ENCODE measurements at regions not wholly inside any gene's neighbourhood (a gene's known extent, or its start where the extent isn't known, plus 50 kb on each side); places are given as distances from the start of the nearest gene placed in this dataset.
"Not testable (repeated sequence)": the region's sequence is repeated elsewhere in the genome, so short reads cannot be mapped to it uniquely, and the experiment has no call there.

DNA sequence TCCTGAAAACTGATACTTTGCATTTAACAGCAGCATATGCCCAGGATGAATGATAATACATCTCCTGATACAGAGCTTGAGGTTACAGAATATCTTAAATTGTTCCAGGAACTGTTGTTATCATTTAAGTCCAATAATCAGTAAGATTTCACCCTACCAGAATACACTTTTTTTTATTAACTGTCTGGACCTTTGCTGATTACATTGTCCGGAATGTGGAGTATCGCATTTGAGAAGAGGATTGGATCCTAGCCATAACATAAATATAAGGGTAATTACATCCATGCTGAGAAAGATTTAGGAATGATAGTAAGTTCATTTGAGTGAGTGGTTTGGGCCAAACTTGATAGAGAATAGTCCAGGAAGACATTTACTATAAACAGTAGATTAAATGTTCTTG, 112.2 kb upstream of the FBXO28 start:
- not testable (repeated sequence) for H3K4me3 ChIP-seq
- 92 to 93% methylated on average over 2 of the region's 2 CpGs for WGBS, 2 donors

DNA sequence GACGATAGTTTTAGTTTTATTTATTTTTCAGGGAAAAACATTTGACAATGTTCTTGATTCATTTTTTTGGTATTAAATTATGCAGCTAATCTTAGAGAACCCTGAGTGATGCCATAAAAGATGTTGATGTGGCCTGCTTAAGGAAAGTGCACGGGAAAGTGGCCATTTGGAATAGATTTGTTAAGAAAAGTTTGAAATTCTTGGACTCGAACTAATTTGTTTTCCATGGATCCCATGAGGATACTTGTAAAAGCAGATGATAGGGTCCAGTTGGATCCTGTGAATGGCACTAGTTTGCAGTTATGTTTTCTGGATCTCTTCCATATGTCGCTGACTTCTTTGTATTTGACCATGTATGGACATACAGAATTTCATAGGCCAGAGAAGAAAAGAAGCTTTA, 114.2 kb upstream of the FBXO28 start:
- H3K4me1 ChIP-seq; H3K36me3 ChIP-seq (ENCODE audit: low read depth, missing control alignments); H3K4me3 ChIP-seq; DNase-seq; intact Hi-C loops (cut with DNase I; ENCODE audit: low total_unique reads); H3K9me3 ChIP-seq; H3K27me3 ChIP-seq: not testable (repeated sequence)
- WGBS, 2 donors, result 61 to 63% methylated on average over 4 of the region's 4 CpGs
- H3K27ac ChIP-seq, result peak overlapping the region in 1 of 2 donors; percentile 26

More for the DNA sequence above, 112.2 kb upstream of the FBXO28 start:
- H3K36me3 ChIP-seq (ENCODE audit: low read depth, missing control alignments); H3K9me3 ChIP-seq; H3K27me3 ChIP-seq; H3K27ac ChIP-seq; intact Hi-C loops (cut with DNase I; ENCODE audit: low total_unique reads); DNase-seq; H3K4me1 ChIP-seq: not testable (repeated sequence)

GRCh38 chr1:223998676-223999455, 115.0 kb upstream of the FBXO28 start:
- H3K9me3 ChIP-seq; H3K4me1 ChIP-seq; intact Hi-C loops (cut with DNase I; ENCODE audit: low total_unique reads); H3K4me3 ChIP-seq; H3K27me3 ChIP-seq; H3K36me3 ChIP-seq (ENCODE audit: low read depth, missing control alignments); DNase-seq: not testable (repeated sequence)
- H3K27ac ChIP-seq, result peak overlapping the region in 1 of 2 donors; percentile 26
- WGBS, 2 donors, result 50 to 58% methylated on average over 3 to 4 of the region's 4 CpGs

DNA sequence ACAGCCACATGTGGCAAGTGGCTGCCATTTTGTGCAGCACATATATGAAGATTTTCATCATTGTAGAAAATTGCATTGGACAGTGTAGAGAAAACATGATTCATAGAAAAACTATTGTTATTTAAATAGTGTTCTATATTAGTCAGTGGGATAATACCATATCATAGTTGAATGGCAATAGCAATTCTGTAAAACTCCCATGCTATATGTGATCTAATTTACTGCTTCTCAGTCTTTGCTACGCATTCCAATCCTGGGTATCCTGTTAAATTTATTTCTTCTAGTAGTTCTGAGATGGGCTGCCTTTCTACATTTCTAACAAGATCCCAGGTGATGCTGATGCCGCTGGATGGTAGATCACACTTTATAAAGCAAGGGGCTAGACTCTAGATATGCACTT, 117.5 kb upstream of the FBXO28 start:
- H3K27ac ChIP-seq; H3K36me3 ChIP-seq (ENCODE audit: low read depth, missing control alignments); H3K4me1 ChIP-seq; H3K4me3 ChIP-seq; H3K9me3 ChIP-seq; H3K27me3 ChIP-seq; DNase-seq; intact Hi-C loops (cut with DNase I; ENCODE audit: low total_unique reads): not testable (repeated sequence)
- 98 to 100% methylated on average over 2 of the region's 2 CpGs for WGBS, 2 donors

GRCh38 chr1:223992456-223993246, 121.3 kb upstream of the FBXO28 start:
- not testable (repeated sequence) for H3K27me3 ChIP-seq, H3K4me1 ChIP-seq
- TF ChIP-seq POLR2A (IDR thresholded peaks at IDR 0.05), result peak; percentile 55
- TF ChIP-seq CTCF (IDR thresholded peaks at IDR 0.05), result peak in 2 of 3 experiments; percentile 1 to 42

DNA sequence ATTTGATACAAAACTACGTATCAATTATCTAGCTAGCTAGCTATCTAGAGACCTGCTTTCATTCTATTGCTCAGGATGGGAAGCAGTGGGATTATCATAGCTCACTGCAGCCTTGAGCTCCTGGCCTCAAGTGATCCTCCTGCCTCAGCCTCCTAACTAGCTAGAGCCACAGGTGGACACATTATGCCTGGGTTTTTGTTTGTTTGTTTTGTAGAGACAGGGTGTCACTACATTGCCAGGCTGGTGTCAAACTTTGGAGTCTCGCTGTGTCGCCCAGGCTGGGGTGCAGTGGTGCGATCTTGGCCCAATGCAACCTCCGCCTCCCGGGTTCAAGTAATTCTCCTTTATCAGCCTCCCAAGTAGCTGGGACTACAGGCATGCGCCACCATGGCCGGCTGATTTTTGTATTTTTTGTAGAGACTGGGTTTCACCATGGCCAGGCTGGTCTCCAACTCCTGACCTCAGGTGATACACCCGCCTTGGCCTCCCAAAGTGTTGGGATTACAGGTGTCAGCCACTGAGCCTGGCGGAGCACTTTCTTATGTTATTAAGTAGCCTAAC, 122.5 kb upstream of the FBXO28 start:
- H3K9me3 ChIP-seq; H3K27ac ChIP-seq; H3K36me3 ChIP-seq (ENCODE audit: low read depth, missing control alignments); H3K4me1 ChIP-seq; DNase-seq; intact Hi-C loops (cut with DNase I; ENCODE audit: low total_unique reads); H3K27me3 ChIP-seq: not testable (repeated sequence)
- WGBS, 2 donors, result 50 to 83% methylated on average over 10 of the region's 10 CpGs
- H3K4me3 ChIP-seq, result peak overlapping the region in 1 of 2 donors; percentile 10

More at GRCh38 chr1:223992456-223993246, 121.3 kb upstream of the FBXO28 start:
- DNase-seq, result peak; percentile 100
- H3K4me3 ChIP-seq, result peak overlapping the region; percentile 68 to 79
- peak overlapping the region; percentile 76 to 80 for H3K27ac ChIP-seq
- 0 to 1% methylated on average over 1 to 38 of the region's 70 CpGs for WGBS, 2 donors
- H3K9me3 ChIP-seq; H3K36me3 ChIP-seq (ENCODE audit: low read depth, missing control alignments); intact Hi-C loops (cut with DNase I; ENCODE audit: low total_unique reads): not testable (repeated sequence)

GRCh38 chr1:223961985-223962384, 116.2 kb upstream of the TP53BP2 start:
- WGBS, 2 donors, result 89 to 91% methylated on average over 4 of the region's 4 CpGs
- H3K9me3 ChIP-seq; H3K27me3 ChIP-seq; H3K27ac ChIP-seq; H3K36me3 ChIP-seq (ENCODE audit: low read depth, missing control alignments); DNase-seq; H3K4me1 ChIP-seq; intact Hi-C loops (cut with DNase I; ENCODE audit: low total_unique reads); H3K4me3 ChIP-seq: not testable (repeated sequence)

DNA sequence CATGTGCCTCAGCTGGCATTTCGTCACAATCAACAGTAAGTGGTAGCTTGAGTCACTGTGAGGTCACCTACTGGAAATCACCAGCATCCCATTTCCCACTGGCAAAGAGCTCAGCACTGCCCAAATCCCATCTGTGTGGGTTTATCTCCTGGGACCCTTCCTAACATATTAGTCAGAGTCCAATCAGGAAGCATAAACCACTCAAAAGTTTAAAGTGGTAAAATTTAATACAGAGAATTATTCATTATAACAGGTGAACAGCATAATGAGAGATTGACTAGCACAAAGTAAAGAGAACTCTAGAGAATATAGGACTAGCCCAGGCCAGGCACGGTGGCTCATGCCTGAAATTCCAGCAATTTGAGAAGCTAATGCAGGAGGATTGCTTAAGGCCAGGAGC, 107.1 kb upstream of the TP53BP2 start:
- H3K4me1 ChIP-seq; H3K27ac ChIP-seq; intact Hi-C loops (cut with DNase I; ENCODE audit: low total_unique reads); H3K9me3 ChIP-seq; H3K36me3 ChIP-seq (ENCODE audit: low read depth, missing control alignments); H3K27me3 ChIP-seq; H3K4me3 ChIP-seq; DNase-seq: not testable (repeated sequence)
- 63 to 83% methylated on average over 1 to 2 of the region's 2 CpGs for WGBS, 2 donors

DNA sequence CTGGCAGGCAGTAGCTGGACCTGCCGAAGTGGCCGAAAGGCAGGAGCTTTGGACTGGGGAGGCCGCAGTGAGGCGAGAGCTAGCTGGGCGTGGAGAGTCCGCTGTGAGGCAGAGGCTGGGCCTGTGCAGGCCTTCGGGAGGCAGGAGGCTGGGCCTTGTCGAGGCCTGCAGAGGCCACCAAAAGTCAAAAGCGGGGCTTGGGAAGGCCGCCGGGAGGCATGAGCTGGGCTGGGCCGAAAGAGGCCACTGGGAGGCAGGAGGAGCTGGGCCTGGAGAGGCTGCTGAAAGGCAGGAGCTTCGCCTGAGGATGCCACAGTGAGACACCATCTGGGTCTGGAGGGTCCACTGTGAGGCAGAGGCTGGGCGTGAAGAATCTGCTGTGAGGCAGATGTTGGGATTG, 105.8 kb upstream of the TP53BP2 start:
- H3K4me3 ChIP-seq; H3K27me3 ChIP-seq; H3K9me3 ChIP-seq; H3K4me1 ChIP-seq; intact Hi-C loops (cut with DNase I; ENCODE audit: low total_unique reads); H3K27ac ChIP-seq; DNase-seq; H3K36me3 ChIP-seq (ENCODE audit: low read depth, missing control alignments): not testable (repeated sequence)
- WGBS, 2 donors, result 92% methylated on average over 12 to 14 of the region's 14 CpGs

GRCh38 chr1:223949944-223950343, 104.2 kb upstream of the TP53BP2 start:
- intact Hi-C loops (cut with DNase I; ENCODE audit: low total_unique reads); H3K27me3 ChIP-seq; DNase-seq; H3K4me1 ChIP-seq; H3K4me3 ChIP-seq; H3K36me3 ChIP-seq (ENCODE audit: low read depth, missing control alignments); H3K27ac ChIP-seq; H3K9me3 ChIP-seq: not testable (repeated sequence)
- WGBS, 2 donors, result 98% methylated on average over 6 of the region's 10 CpGs; no CpG with 5 or more reads in 1 of the 2 donors

GRCh38 chr1:223948041-223948440, 102.3 kb upstream of the TP53BP2 start:
- H3K4me1 ChIP-seq; H3K27me3 ChIP-seq; H3K4me3 ChIP-seq; H3K36me3 ChIP-seq (ENCODE audit: low read depth, missing control alignments); DNase-seq; intact Hi-C loops (cut with DNase I; ENCODE audit: low total_unique reads); H3K9me3 ChIP-seq; H3K27ac ChIP-seq: not testable (repeated sequence)
- 88 to 93% methylated on average over 6 to 7 of the region's 12 CpGs for WGBS, 2 donors

Data from testis (tissue), 2 donors.